ENCODE measurements at regions not wholly inside any gene's neighbourhood (a gene's known extent, or its start where the extent isn't known, plus 50 kb on each side); places are given as distances from the start of the nearest gene placed in this dataset.

- no peaks in the 10 kb centered on the region for H3K36me3 Mint-ChIP-seq (ENCODE audit: low read depth)
- H3K27me3 Mint-ChIP-seq (ENCODE audit: low read depth): no peaks in the 10 kb centered on the region
- intact Hi-C loops (cut with micrococcal nuclease): no loop called here
- no peak overlapping the region for H3K4me3 Mint-ChIP-seq
- no peaks in the 10 kb centered on the region for H3K9me3 Mint-ChIP-seq
- no peaks in the 10 kb centered on the region for H3K4me1 Mint-ChIP-seq (ENCODE audit: low read depth)
- no peak overlapping the region for H3K27ac Mint-ChIP-seq
- CTCF ChIA-PET: no interaction called here
- no peak for DNase-seq
These were observed 266.2 kb upstream of the SLC39A10 start for GRCh38 chr2:195390686-195391321.

- H3K4me1 Mint-ChIP-seq (ENCODE audit: low read depth): peaks cover 4% of the 10 kb centered on the region
- intact Hi-C loops (cut with micrococcal nuclease): no loop called here
- H3K36me3 Mint-ChIP-seq (ENCODE audit: low read depth): no peaks in the 10 kb centered on the region
- no peak overlapping the region for H3K4me3 Mint-ChIP-seq
- H3K27ac Mint-ChIP-seq: no peak overlapping the region
- CTCF ChIA-PET: no interaction called here
- no peak for DNase-seq
- H3K9me3 Mint-ChIP-seq: no peaks in the 10 kb centered on the region
- no peaks in the 10 kb centered on the region for H3K27me3 Mint-ChIP-seq (ENCODE audit: low read depth)
These were observed 269.0 kb upstream of the SLC39A10 start for GRCh38 chr2:195388028-195388427.

- intact Hi-C loops (cut with micrococcal nuclease): no loop called here
These were observed 274.8 kb upstream of the SLC39A10 start for GRCh38 chr2:195382186-195382585.

DNA sequence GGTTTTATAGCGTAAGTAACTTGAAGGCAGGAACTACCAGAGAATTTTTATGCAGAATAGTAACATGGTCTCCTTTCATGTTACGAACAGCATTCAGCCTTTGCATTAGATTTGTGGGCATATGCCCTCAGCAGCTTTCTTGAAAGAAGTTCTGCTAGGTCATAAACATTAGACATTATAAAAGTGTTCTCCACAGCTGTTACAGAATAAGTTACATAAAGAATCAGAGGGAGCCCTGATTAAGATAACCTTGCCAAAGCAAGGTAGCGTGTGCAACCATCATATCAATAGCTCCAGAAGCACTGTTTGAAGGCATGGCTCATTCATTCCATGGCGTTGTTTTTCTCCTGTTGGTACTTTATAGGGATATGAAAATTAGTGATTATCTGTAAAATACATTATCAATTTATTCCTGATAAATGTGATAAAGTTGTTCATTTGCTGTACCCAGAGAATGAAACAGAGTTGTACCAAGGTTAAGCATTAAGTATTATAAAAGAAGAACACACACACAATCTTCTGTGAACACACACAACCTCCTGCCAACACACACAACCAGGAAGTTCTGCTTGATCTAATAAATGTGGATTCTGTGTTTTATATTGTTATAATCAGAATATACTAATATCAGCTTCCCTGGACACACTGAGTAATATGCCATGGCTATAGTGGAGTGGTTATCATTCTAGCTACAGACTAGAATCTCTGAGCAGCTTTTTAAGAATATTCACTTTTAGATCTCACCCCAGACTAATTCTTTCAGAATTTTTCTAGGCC, 286.7 kb upstream of the SLC39A10 start:
- H3K27me3 Mint-ChIP-seq (ENCODE audit: low read depth): no peaks in the 10 kb centered on the region
- intact Hi-C loops (cut with micrococcal nuclease): no loop called here
- H3K36me3 Mint-ChIP-seq (ENCODE audit: low read depth): no peaks in the 10 kb centered on the region
- no peak overlapping the region for H3K27ac Mint-ChIP-seq
- peaks cover 5% of the 10 kb centered on the region for H3K9me3 Mint-ChIP-seq
- CTCF ChIA-PET: interaction anchor here (0.9 kb wide), 1 partner anchor 296 kb away, joined by 3 read pairs; no protein-coding TSS in a partner anchor
- no peak for DNase-seq
- H3K4me1 Mint-ChIP-seq (ENCODE audit: low read depth): peaks cover 3% of the 10 kb centered on the region
- no peak overlapping the region for H3K4me3 Mint-ChIP-seq

More at GRCh38 chr2:195382186-195382585, 274.8 kb upstream of the SLC39A10 start:
- Mint-ChIP-seq H3K27me3 (ENCODE audit: low read depth) (no peaks in the 10 kb centered on the region), H3K27ac (peak overlapping the region; percentile 32), H3K9me3 (no peaks in the 10 kb centered on the region), H3K36me3 (ENCODE audit: low read depth) (no peaks in the 10 kb centered on the region), H3K4me3 (no peak overlapping the region), H3K4me1 (ENCODE audit: low read depth) (peaks cover 11% of the 10 kb centered on the region)
- peak; percentile 51 for DNase-seq
- CTCF ChIA-PET: no interaction called here

GRCh38 chr2:195369218-195369587, 287.8 kb upstream of the SLC39A10 start:
- CTCF ChIA-PET: no interaction called here
- no peak overlapping the region for H3K27ac Mint-ChIP-seq
- no peak for DNase-seq

GRCh38 chr2:195368249-195369217, 288.5 kb upstream of the SLC39A10 start:
- H3K4me1 Mint-ChIP-seq (ENCODE audit: low read depth): peaks cover 13% of the 10 kb centered on the region
- no peak overlapping the region for H3K4me3 Mint-ChIP-seq
- intact Hi-C loops (cut with micrococcal nuclease): no loop called here
- no peak overlapping the region for H3K27ac Mint-ChIP-seq
- no peak for DNase-seq
- CTCF ChIA-PET: no interaction called here
- no peaks in the 10 kb centered on the region for H3K36me3 Mint-ChIP-seq (ENCODE audit: low read depth)
- no peaks in the 10 kb centered on the region for H3K27me3 Mint-ChIP-seq (ENCODE audit: low read depth)
- peaks cover 12% of the 10 kb centered on the region for H3K9me3 Mint-ChIP-seq

More at GRCh38 chr2:195369218-195369587, 287.8 kb upstream of the SLC39A10 start:
- Mint-ChIP-seq H3K9me3 (peaks cover 12% of the 10 kb centered on the region), H3K36me3 (ENCODE audit: low read depth) (no peaks in the 10 kb centered on the region), H3K27me3 (ENCODE audit: low read depth) (no peaks in the 10 kb centered on the region), H3K4me3 (no peak overlapping the region), H3K4me1 (ENCODE audit: low read depth) (peaks cover 13% of the 10 kb centered on the region)
- intact Hi-C loops (cut with micrococcal nuclease): no loop called here

DNA sequence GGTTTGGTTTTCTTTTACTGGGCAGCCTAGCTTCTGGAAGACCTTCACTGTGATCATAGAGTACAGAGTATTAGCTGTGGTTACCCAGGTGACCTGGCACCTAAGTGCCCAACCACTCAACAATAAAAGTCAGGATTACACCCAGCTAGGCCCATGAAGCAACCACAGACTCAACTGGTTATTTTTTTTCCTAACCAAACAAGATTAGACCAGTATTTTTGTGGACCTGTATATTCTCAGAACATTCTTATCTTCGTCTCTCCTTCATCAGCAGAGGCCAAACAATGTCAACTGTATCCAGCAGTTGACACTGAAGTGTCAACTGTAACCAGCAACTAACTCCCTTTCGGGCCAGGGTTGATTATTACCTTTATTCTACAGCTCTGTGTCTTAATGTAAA, 289.2 kb upstream of the SLC39A10 start:
- CTCF ChIA-PET: interaction anchor here (0.6 kb wide), 1 partner anchor 75 kb away, joined by 7 read pairs; no protein-coding TSS in a partner anchor
- Mint-ChIP-seq H3K27me3 (ENCODE audit: low read depth) (no peaks in the 10 kb centered on the region), H3K4me1 (ENCODE audit: low read depth) (peaks cover 15% of the 10 kb centered on the region), H3K27ac (no peak overlapping the region), H3K36me3 (ENCODE audit: low read depth) (no peaks in the 10 kb centered on the region), H3K9me3 (peaks cover 12% of the 10 kb centered on the region), H3K4me3 (no peak overlapping the region)
- DNase-seq: no peak
- intact Hi-C loops (cut with micrococcal nuclease): no loop called here

GRCh38 chr2:195364015-195364965, 292.7 kb upstream of the SLC39A10 start:
- DNase-seq: no peak
- Mint-ChIP-seq H3K27me3 (ENCODE audit: low read depth) (no peaks in the 10 kb centered on the region), H3K27ac (no peak overlapping the region), H3K9me3 (peaks cover 12% of the 10 kb centered on the region), H3K36me3 (ENCODE audit: low read depth) (no peaks in the 10 kb centered on the region), H3K4me3 (no peak overlapping the region), H3K4me1 (ENCODE audit: low read depth) (peaks cover 28% of the 10 kb centered on the region)
- CTCF ChIA-PET: no interaction called here
- intact Hi-C loops (cut with micrococcal nuclease): no loop called here

DNA sequence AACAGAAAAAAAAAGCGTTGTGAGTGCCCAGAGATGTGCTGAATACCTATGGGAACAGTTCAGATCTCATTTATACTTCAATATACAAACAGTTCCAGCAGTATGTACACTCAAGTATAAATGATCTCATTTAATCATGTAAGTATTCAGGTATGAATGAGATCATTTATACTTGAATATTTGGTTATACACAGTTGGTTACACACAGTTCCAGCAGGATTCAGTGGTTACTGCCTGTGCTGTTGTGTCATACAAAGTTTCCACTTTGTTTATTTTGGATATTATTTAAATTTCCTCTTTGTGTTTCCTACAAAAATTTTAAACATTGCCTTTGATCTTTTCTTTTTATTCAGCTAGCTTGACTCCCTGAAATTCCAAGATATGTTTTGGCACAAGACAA, 293.5 kb upstream of the SLC39A10 start:
- H3K36me3 Mint-ChIP-seq (ENCODE audit: low read depth): no peaks in the 10 kb centered on the region
- H3K4me3 Mint-ChIP-seq: no peak overlapping the region
- intact Hi-C loops (cut with micrococcal nuclease): no loop called here
- CTCF ChIA-PET: no interaction called here
- peaks cover 33% of the 10 kb centered on the region for H3K4me1 Mint-ChIP-seq (ENCODE audit: low read depth)
- no peak for DNase-seq
- H3K27ac Mint-ChIP-seq: no peak overlapping the region
- peaks cover 12% of the 10 kb centered on the region for H3K9me3 Mint-ChIP-seq
- H3K27me3 Mint-ChIP-seq (ENCODE audit: low read depth): no peaks in the 10 kb centered on the region

GRCh38 chr2:195360242-195360641, 296.8 kb upstream of the SLC39A10 start:
- CTCF ChIA-PET: interaction anchor here (0.6 kb wide), 1 partner anchor 1042 kb away, joined by 3 read pairs; no protein-coding TSS in a partner anchor
- Mint-ChIP-seq H3K9me3 (peaks cover 8% of the 10 kb centered on the region), H3K4me1 (ENCODE audit: low read depth) (peaks cover 36% of the 10 kb centered on the region), H3K27ac (no peak overlapping the region), H3K36me3 (ENCODE audit: low read depth) (no peaks in the 10 kb centered on the region), H3K27me3 (ENCODE audit: low read depth) (no peaks in the 10 kb centered on the region), H3K4me3 (no peak overlapping the region)
- DNase-seq: peak; percentile 9
- intact Hi-C loops (cut with micrococcal nuclease): no loop called here

GRCh38 chr2:195359043-195359735, 297.8 kb upstream of the SLC39A10 start:
- intact Hi-C loops (cut with micrococcal nuclease): loop anchor here (2.0 kb wide), 1 partner anchor 302 kb away; no protein-coding TSS in a partner anchor
- H3K27me3 Mint-ChIP-seq (ENCODE audit: low read depth): no peaks in the 10 kb centered on the region
- H3K4me1 Mint-ChIP-seq (ENCODE audit: low read depth): peaks cover 26% of the 10 kb centered on the region
- CTCF ChIA-PET: interaction anchor here (0.5 kb wide), 1 partner anchor 266 kb away, joined by 3 read pairs; no protein-coding TSS in a partner anchor
- no peak overlapping the region for H3K4me3 Mint-ChIP-seq
- no peak for DNase-seq
- H3K36me3 Mint-ChIP-seq (ENCODE audit: low read depth): no peaks in the 10 kb centered on the region
- no peak overlapping the region for H3K27ac Mint-ChIP-seq
- peaks cover 2% of the 10 kb centered on the region for H3K9me3 Mint-ChIP-seq

Data from activated naive CD4-positive, alpha-beta T cell treated with anti-CD3 and anti-CD28 coated beads for 36 hours (primary cell).